Mesodermal cell (in vitro differentiated cells): ENCODE measurements at regions not wholly inside any gene's neighbourhood (a gene's known extent, or its start where the extent isn't known, plus 50 kb on each side); places are given as distances from the start of the nearest gene placed in this dataset.
"Not testable (repeated sequence)": the region's sequence is repeated elsewhere in the genome, so short reads cannot be mapped to it uniquely, and the experiment has no call there.

Experiments used
- H3K27ac ChIP-seq: 2 replicates; pipeline ENCODE4 v1.7.0; 2013; ENCODE audit warnings: mild to moderate bottlenecking, low read depth, low read length, moderate library complexity; ENCODE audit not compliant: severe bottlenecking
- H3K36me3 ChIP-seq: 2 replicates; pipeline ENCODE4 v1.7.1; 2013; ENCODE audit warnings: mild to moderate bottlenecking, low read length, moderate library complexity; ENCODE audit not compliant: control insufficient read depth, insufficient read depth
- H3K4me1 ChIP-seq: one replicate; pipeline ENCODE4 v1.7.1; 2013; ENCODE audit warnings: mild to moderate bottlenecking, low read length; ENCODE audit not compliant: insufficient read depth, control insufficient read depth, poor library complexity, severe bottlenecking
- H3K4me3 ChIP-seq: 2 replicates; pipeline ENCODE4 v1.7.0; 2013; ENCODE audit warnings: low read length, control low read depth, mild to moderate bottlenecking; ENCODE audit not compliant: insufficient read depth, poor library complexity, severe bottlenecking; ENCODE audit errors: extremely low read depth
- H3K9me3 ChIP-seq: 2 replicates; pipeline ENCODE4 v1.7.1; 2013; ENCODE audit warnings: mild to moderate bottlenecking, low read length, moderate library complexity; ENCODE audit not compliant: control insufficient read depth
- WGBS, 2 experiments: methylation state at CpG; one replicate each; pipeline ENCODE4 v1.1.5; 2013; ENCODE audit warnings: missing lambda C conversion rate in 2 of 2; ENCODE audit not compliant: insufficient coverage in 2 of 2; 5-methylcytosine and 5-hydroxymethylcytosine counted together

DNA sequence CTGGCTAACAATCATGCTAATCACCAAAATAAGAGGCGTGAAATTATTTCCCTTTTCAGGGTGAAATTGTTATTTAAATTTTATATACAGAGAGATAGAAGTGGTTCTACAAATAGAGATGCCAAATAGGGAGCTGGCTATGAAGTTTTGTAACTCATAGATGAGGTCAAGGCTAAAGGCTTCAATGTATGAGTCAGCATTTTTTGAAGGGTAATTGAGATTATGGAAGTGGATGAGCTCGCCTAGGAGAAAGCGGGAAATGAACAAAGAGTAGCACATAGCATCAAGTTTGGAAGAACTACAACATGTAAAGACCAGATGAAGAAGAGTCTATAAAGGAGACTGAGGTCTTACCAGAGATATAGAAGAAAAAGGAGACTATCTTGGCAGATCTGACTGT, 838.1 kb downstream of the DNAJB9 start:
- H3K27ac ChIP-seq, result no peak overlapping the region
- H3K4me3 ChIP-seq, result no peak overlapping the region
- WGBS, 2 experiments, result 100% methylated on average over 2 of the region's 3 CpGs
- H3K4me1 ChIP-seq, result no peaks in the 10 kb centered on the region
- no peaks in the 10 kb centered on the region for H3K9me3 ChIP-seq
- no peaks in the 10 kb centered on the region for H3K36me3 ChIP-seq

- Histone ChIP-seq H3K9me3 (no peaks in the 10 kb centered on the region), H3K36me3 (no peaks in the 10 kb centered on the region), H3K4me1 (no peaks in the 10 kb centered on the region), H3K27ac (no peak overlapping the region), H3K4me3 (no peak overlapping the region)
- WGBS, 2 experiments, result 82 to 100% methylated on average over 1 to 2 of the region's 2 CpGs
These were observed 868.3 kb downstream of the DNAJB9 start for GRCh38 chr7:109437957-109438356.

GRCh38 chr7:109449760-109450159, 880.1 kb downstream of the DNAJB9 start:
- H3K9me3 ChIP-seq, result no peaks in the 10 kb centered on the region
- no peak overlapping the region for H3K27ac ChIP-seq
- WGBS, 2 experiments, result 100% methylated on average over 1 of the region's 1 CpG; no CpG with 5 or more reads in 1 of the 2 experiments
- no peaks in the 10 kb centered on the region for H3K36me3 ChIP-seq
- H3K4me1 ChIP-seq, result no peaks in the 10 kb centered on the region
- H3K4me3 ChIP-seq, result no peak overlapping the region

DNA sequence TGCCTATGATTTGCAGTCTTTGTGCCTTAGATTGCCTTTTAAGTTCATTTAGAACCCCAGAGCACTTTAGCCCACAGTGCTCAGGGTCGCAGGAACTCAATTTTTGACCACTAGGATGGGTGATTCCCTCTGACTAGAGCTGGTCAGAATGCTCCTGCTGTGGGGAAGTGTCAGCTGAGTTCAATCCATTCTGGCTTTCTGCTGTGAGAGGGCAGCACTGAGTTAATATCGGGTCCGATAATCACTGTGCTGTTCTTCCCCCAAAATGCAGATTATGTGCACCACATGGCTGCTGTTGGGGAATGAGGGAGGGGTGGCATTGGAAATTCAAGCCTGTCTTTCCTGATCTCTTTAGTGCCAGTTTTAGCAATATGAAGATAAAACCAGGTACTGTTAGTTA, 886.4 kb downstream of the DNAJB9 start:
- H3K4me3 ChIP-seq, result no peak overlapping the region
- no peak overlapping the region for H3K27ac ChIP-seq
- 86 to 89% methylated on average over 1 to 2 of the region's 3 CpGs for WGBS, 2 experiments
- no peaks in the 10 kb centered on the region for H3K36me3 ChIP-seq
- no peaks in the 10 kb centered on the region for H3K4me1 ChIP-seq
- no peaks in the 10 kb centered on the region for H3K9me3 ChIP-seq

DNA sequence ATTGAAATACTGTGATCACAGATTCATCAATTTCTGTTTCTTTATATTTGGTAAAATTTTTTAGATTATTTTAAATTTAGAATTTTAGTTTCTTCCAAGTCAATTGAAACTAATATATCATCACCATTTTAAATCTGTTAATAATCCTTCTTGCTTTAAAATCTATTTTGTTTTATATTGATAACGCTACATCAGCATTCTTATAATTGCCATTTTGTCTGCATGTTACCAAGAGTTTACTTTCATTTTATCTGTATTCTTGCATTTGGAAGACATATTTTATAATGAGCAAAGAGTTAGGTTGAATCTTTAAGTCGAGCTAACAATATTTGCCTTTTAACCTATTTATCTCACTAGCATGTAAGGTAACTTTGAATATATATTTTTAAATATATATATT, 890.6 kb downstream of the DNAJB9 start:
- no CpG with 5 or more reads among the region's 2 CpGs for WGBS, 2 experiments
- Histone ChIP-seq H3K27ac (no peak overlapping the region), H3K9me3 (no peaks in the 10 kb centered on the region), H3K36me3 (no peaks in the 10 kb centered on the region), H3K4me3 (no peak overlapping the region), H3K4me1 (no peaks in the 10 kb centered on the region)

DNA sequence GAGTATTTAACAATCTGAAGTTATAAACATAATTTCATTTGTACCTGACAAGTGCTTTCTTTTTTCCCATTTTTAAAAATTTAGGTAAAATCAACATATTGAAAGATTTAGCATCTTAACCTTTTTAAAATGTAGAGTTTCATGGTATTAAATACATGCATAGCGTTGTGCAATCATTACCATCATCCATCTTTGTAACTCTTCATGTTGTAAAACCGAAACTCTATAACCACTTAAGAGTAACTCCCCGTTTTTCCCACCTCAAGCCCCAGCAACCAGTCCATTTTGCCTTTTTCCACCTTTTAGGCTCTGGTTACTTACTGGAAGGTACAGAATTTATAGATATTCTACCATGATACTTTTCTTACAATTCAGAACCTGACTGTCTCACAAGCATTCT, 892.5 kb downstream of the DNAJB9 start:
- 92% methylated on average over 2 of the region's 3 CpGs; no CpG with 5 or more reads in 1 of the 2 experiments for WGBS, 2 experiments
- no peak overlapping the region for H3K27ac ChIP-seq

DNA sequence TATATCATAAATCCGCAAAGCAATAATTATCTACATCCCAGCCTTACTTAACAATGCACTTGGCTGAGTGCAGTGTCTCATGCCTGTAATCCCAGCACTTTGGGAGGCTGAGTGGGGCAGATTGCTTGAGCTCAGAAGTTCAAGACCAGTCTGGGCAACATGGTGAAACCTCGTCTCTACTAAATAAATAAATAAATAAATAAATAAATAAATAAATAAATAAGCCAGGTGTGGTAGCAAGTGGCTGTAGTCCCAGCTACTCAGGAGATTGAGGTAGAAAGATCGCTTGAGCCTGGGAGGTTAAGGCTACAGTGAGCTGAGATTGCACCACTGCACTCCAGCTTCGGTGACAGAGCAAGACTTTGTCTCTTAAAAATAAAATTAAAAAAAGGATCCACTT, 898.1 kb downstream of the DNAJB9 start:
- WGBS, 2 experiments, result 83 to 86% methylated on average over 1 of the region's 4 CpGs
- not testable (repeated sequence) for H3K9me3 ChIP-seq, H3K4me1 ChIP-seq

More for the DNA sequence above, 892.5 kb downstream of the DNAJB9 start:
- Histone ChIP-seq H3K9me3 (no peaks in the 10 kb centered on the region), H3K4me3 (no peak overlapping the region), H3K36me3 (no peaks in the 10 kb centered on the region), H3K4me1 (no peaks in the 10 kb centered on the region)

GRCh38 chr7:109473172-109473571, 903.5 kb downstream of the DNAJB9 start:
- H3K4me3 ChIP-seq, result no peak overlapping the region
- H3K9me3 ChIP-seq, result no peaks in the 10 kb centered on the region
- no peaks in the 10 kb centered on the region for H3K36me3 ChIP-seq
- WGBS, 2 experiments, result no CpG with 5 or more reads among the region's 1 CpG
- no peak overlapping the region for H3K27ac ChIP-seq
- no peaks in the 10 kb centered on the region for H3K4me1 ChIP-seq

More for the DNA sequence above, 898.1 kb downstream of the DNAJB9 start:
- not testable (repeated sequence) for H3K27ac ChIP-seq, H3K36me3 ChIP-seq, H3K4me3 ChIP-seq

- H3K27ac ChIP-seq, result no peak overlapping the region
- WGBS, 2 experiments, result no CpG with 5 or more reads among the region's 3 CpGs
- H3K9me3 ChIP-seq, result no peaks in the 10 kb centered on the region
- no peak overlapping the region for H3K4me3 ChIP-seq
- no peaks in the 10 kb centered on the region for H3K36me3 ChIP-seq
- no peaks in the 10 kb centered on the region for H3K4me1 ChIP-seq
These were observed 906.7 kb downstream of the DNAJB9 start for GRCh38 chr7:109476409-109476808.

DNA sequence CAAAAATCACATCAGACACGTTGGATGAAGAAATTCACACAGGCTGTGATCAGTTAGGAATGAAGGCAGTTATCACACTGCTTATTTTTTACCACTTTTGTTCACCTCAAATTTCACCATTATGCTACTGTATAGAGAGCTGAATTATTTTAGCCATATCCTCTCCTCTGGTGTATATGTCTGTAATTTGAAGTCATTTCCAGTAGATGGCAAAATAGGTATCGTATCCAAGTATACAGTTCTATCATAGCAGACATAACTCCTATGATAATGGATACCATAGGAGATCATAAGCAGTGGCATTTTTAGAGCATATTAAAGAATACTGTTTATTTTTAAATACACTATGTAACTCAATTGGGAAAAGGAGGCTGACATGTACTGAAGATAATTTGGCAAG, 909.7 kb downstream of the DNAJB9 start:
- Histone ChIP-seq H3K4me3 (no peak overlapping the region), H3K4me1 (no peaks in the 10 kb centered on the region), H3K27ac (no peak overlapping the region), H3K9me3 (no peaks in the 10 kb centered on the region), H3K36me3 (no peaks in the 10 kb centered on the region)
- WGBS, 2 experiments, result no CpG with 5 or more reads among the region's 2 CpGs

DNA sequence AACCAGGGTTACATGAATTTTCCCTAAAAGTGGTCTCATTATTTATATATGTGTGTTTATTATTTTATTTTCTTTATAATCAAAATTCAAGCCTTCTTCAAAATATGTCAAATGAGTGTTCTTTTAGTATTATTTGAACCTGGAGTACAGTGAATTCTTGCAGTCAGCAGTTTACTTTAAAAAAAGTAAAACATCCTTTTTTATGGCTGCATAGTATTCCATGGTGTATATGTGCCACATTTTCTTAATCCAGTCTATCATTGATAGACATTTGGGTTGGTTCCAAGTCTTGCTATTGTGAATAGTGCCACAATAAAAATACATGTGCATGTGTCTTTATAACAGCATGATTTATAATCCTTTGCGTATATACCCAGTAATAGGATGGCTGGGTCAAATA, 920.9 kb downstream of the DNAJB9 start:
- not testable (repeated sequence) for H3K4me1 ChIP-seq, H3K27ac ChIP-seq, H3K4me3 ChIP-seq, H3K36me3 ChIP-seq, H3K9me3 ChIP-seq
- WGBS, 2 experiments, result no CpG with 5 or more reads among the region's 1 CpG
